K562 (cell line): ENCODE measurements at regions not wholly inside any gene's neighbourhood (a gene's known extent, or its start where the extent isn't known, plus 50 kb on each side); places are given as distances from the start of the nearest gene placed in this dataset.

Experiments used
- C11orf30 ChIP-seq: fragments of 450-650 bp; IDR thresholded peaks from 2 replicates; pipeline ENCODE4 v1.6.1; 2016; ENCODE audit warnings: low read depth, mild to moderate bottlenecking
- DIDO1 ChIP-seq: fragments of 450-650 bp; IDR thresholded peaks from 2 replicates; pipeline ENCODE4 v1.6.1; 2016; ENCODE audit warnings: low read depth, missing biosample characterization, missing genetic modification characterization
- HNRNPH1 ChIP-seq: fragments of 200-400 bp; formaldehyde crosslinking; optimal IDR thresholded peaks from 2 replicates; pipeline ENCODE3; 2017; ENCODE audit warnings: low read depth, mild to moderate bottlenecking, low read length, moderate library complexity
- IFI16 ChIP-seq: fragments of 250-450 bp; sonication (Bioruptor Pico); IDR thresholded peaks from 2 replicates; pipeline ENCODE4 v2.1.2; 2022; ENCODE audit warnings: mild to moderate bottlenecking, inconsistent platforms
- JUNB ChIP-seq: fragments of 450-650 bp; formaldehyde crosslinking; conservative IDR thresholded peaks from 2 replicates; pipeline ENCODE4 v1.4.0; 2020; ENCODE audit warnings: mild to moderate bottlenecking
- KLF10 ChIP-seq: fragments of 250-450 bp; sonication (Bioruptor Pico); IDR thresholded peaks from 2 replicates; pipeline ENCODE4 v1.6.1; 2021; ENCODE audit warnings: matching md5 sums
- MAZ ChIP-seq, 2 experiments: fragments of 450-650 bp in 1 of 2; sonication (generic) in 1 of 2; formaldehyde crosslinking; IDR thresholded peaks in 1 of 2; conservative IDR thresholded peaks in 1 of 2; 2 replicates each; pipeline versions ENCODE4 v1.4.0 to v1.5.0; 2020; ENCODE audit warnings: mild to moderate bottlenecking in 1 of 2, missing genetic modification reagents in 1 of 2
- RAD21 ChIP-seq, 2 experiments: fragments of 250-450 bp in 1 of 2; fragments of 450-650 bp in 1 of 2; sonication (Bioruptor Pico) in 1 of 2; formaldehyde crosslinking in 1 of 2; IDR thresholded peaks in 1 of 2; conservative IDR thresholded peaks in 1 of 2; 2 replicates each; pipeline versions ENCODE4 v1.4.0 to v1.8.0; 2020 to 2022; ENCODE audit warnings: mild to moderate bottlenecking in 2 of 2, moderate library complexity in 1 of 2
- RBM22 ChIP-seq: fragments of 200-400 bp; formaldehyde crosslinking; IDR thresholded peaks from 2 replicates; pipeline ENCODE4 v1.6.1; 2018; ENCODE audit warnings: low read length, low read depth; ENCODE audit not compliant: poor library complexity, severe bottlenecking
- RUNX1 ChIP-seq: sonication (generic); IDR thresholded peaks from 2 replicates; pipeline ENCODE4 v1.6.1; 2016; ENCODE audit warnings: antibody characterized with exemption, low read depth
- SMARCC2 ChIP-seq: fragments of 450-650 bp; IDR thresholded peaks from 2 replicates; pipeline ENCODE4 v1.6.1; 2017; ENCODE audit warnings: antibody characterized with exemption, moderate library complexity, mild to moderate bottlenecking, low read depth
- SOX6 ChIP-seq: fragments of 450-650 bp; IDR thresholded peaks from 2 replicates; pipeline ENCODE4 v1.6.1; 2014; ENCODE audit warnings: mild to moderate bottlenecking
- SP1 ChIP-seq: sonication (generic); formaldehyde crosslinking; IDR thresholded peaks from 2 replicates; pipeline ENCODE4 v1.8.1; 2022; ENCODE audit warnings: mild to moderate bottlenecking, missing genetic modification reagents
- THRB ChIP-seq: fragments of 450-650 bp; formaldehyde crosslinking; conservative IDR thresholded peaks from 2 replicates; pipeline ENCODE4 v1.4.0; 2022; ENCODE audit warnings: mild to moderate bottlenecking, missing genetic modification characterization
- ZBTB43 ChIP-seq: sonication (generic); formaldehyde crosslinking; IDR thresholded peaks from 2 replicates; pipeline ENCODE4 v1.8.0; 2023; ENCODE audit warnings: mild to moderate bottlenecking, missing genetic modification reagents
- ZC3H4 ChIP-seq: sonication (generic); formaldehyde crosslinking; IDR thresholded peaks from 2 replicates; pipeline ENCODE4 v1.9.0; 2021; ENCODE audit warnings: missing genetic modification reagents, borderline replicate concordance
- ZNF121 ChIP-seq: sonication (generic); formaldehyde crosslinking; conservative IDR thresholded peaks from 2 replicates; pipeline ENCODE4 v1.8.0; 2022; ENCODE audit warnings: missing genetic modification reagents
- ZNF224 ChIP-seq: sonication (generic); formaldehyde crosslinking; IDR thresholded peaks from 2 replicates; pipeline ENCODE4 v1.8.0; 2022; ENCODE audit warnings: mild to moderate bottlenecking, missing genetic modification reagents
- ZNF354B ChIP-seq: fragments of 250-450 bp; sonication (Bioruptor Pico); IDR thresholded peaks from 2 replicates; pipeline ENCODE4 v1.4.0; 2020
- ZNF551 ChIP-seq: fragments of 250-450 bp; sonication (Bioruptor Pico); IDR thresholded peaks from 2 replicates; pipeline ENCODE4 v1.5.0; 2021; ENCODE audit warnings: mild to moderate bottlenecking, moderate library complexity
- ZNF561 ChIP-seq: fragments of 450-650 bp; formaldehyde crosslinking; conservative IDR thresholded peaks from 2 replicates; pipeline ENCODE4 v1.4.0; 2020; ENCODE audit warnings: mild to moderate bottlenecking, moderate library complexity
- TF ChIP-seq, protein P1 (sequence below): IDR thresholded peaks from 2 replicates; pipeline ENCODE4 v1.6.1; 2012; ENCODE audit warnings: low read depth, low read length, improper control_type of control experiment, borderline replicate concordance
- TF ChIP-seq, protein P2 (sequence below): sonication (generic); formaldehyde crosslinking; IDR thresholded peaks from 2 replicates; pipeline ENCODE4 v1.8.1; 2022; ENCODE audit warnings: missing genetic modification reagents

GRCh38 chr6:100228834-100229441, 234.9 kb upstream of the MCHR2 start (continued):
- TF ChIP-seq, protein P1, sequence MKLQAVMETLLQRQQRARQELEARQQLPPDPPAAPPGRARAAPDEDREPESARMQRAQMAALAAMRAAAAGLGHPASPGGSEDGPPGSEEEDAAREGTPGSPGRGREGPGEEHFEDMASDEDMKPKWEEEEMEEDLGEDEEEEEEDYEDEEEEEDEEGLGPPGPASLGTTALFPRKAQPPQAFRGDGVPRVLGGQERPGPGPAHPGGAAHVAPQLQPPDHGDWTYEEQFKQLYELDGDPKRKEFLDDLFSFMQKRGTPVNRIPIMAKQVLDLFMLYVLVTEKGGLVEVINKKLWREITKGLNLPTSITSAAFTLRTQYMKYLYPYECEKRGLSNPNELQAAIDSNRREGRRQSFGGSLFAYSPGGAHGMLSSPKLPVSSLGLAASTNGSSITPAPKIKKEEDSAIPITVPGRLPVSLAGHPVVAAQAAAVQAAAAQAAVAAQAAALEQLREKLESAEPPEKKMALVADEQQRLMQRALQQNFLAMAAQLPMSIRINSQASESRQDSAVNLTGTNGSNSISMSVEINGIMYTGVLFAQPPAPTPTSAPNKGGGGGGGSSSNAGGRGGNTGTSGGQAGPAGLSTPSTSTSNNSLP: no peak
- TF ChIP-seq KLF10 (CRISPR knock-in tag): no peak
- no peak for TF ChIP-seq ZNF354B (CRISPR knock-in tag)
- TF ChIP-seq MAZ (CRISPR knock-in tag; conservative IDR thresholded peaks at IDR 0.05 in 1 of 2, IDR thresholded peaks at IDR 0.05 in 1 of 2): peak; percentile 44 to 68; a peak in 2 of 4 replicates
- no peak for TF ChIP-seq RBM22
- TF ChIP-seq ZNF224: no peak
- no peak for TF ChIP-seq RUNX1
- no peak for TF ChIP-seq DIDO1 (tag)
- no peak for TF ChIP-seq ZNF561 (CRISPR knock-in tag)
- TF ChIP-seq HNRNPH1: no peak
- no peak for TF ChIP-seq ZC3H4 (CRISPR knock-in tag)
- TF ChIP-seq RAD21 (CRISPR knock-in tag; conservative IDR thresholded peaks at IDR 0.05 in 1 of 2, IDR thresholded peaks at IDR 0.05 in 1 of 2): no peak
- no peak for TF ChIP-seq IFI16 (CRISPR knock-in tag)
- no peak for TF ChIP-seq SMARCC2
- no peak for TF ChIP-seq C11orf30
- TF ChIP-seq SOX6: no peak
- TF ChIP-seq, protein P2, sequence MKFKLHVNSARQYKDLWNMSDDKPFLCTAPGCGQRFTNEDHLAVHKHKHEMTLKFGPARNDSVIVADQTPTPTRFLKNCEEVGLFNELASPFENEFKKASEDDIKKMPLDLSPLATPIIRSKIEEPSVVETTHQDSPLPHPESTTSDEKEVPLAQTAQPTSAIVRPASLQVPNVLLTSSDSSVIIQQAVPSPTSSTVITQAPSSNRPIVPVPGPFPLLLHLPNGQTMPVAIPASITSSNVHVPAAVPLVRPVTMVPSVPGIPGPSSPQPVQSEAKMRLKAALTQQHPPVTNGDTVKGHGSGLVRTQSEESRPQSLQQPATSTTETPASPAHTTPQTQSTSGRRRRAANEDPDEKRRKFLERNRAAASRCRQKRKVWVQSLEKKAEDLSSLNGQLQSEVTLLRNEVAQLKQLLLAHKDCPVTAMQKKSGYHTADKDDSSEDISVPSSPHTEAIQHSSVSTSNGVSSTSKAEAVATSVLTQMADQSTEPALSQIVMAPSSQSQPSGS (CRISPR knock-in tag): no peak
- no peak for TF ChIP-seq ZBTB43 (CRISPR knock-in tag)
- no peak for TF ChIP-seq JUNB
- TF ChIP-seq SP1 (CRISPR knock-in tag): no peak
- no peak for TF ChIP-seq ZNF121 (CRISPR knock-in tag)
- TF ChIP-seq ZNF551: no peak
- TF ChIP-seq THRB (CRISPR knock-in tag): no peak
